Loucy (cell line): ENCODE measurements at regions not wholly inside any gene's neighbourhood (a gene's known extent, or its start where the extent isn't known, plus 50 kb on each side); places are given as distances from the start of the nearest gene placed in this dataset.

Experiments
- H2AFZ ChIP-seq: fragments of 200-600 bp; sonication (generic); 2 replicates; pipeline ENCODE4 v1.6.0; 2016; ENCODE audit warnings: antibody characterized with exemption, mild to moderate bottlenecking, low read length, moderate library complexity
- H3F3A ChIP-seq: fragments of 200-600 bp; 2 replicates; pipeline ENCODE4 v1.6.0; 2016; ENCODE audit warnings: antibody characterized with exemption, low read depth, mild to moderate bottlenecking
- H3K27me3 ChIP-seq: fragments of 200-600 bp; sonication (generic); 2 replicates; pipeline ENCODE4 v1.6.1; 2014; ENCODE audit warnings: low read length, mild to moderate bottlenecking; ENCODE audit not compliant: insufficient read depth, poor library complexity, severe bottlenecking
- H3K36me3 ChIP-seq: fragments of 200-600 bp; sonication (generic); 2 replicates; pipeline ENCODE4 v1.6.1; 2016; ENCODE audit warnings: low read length; ENCODE audit not compliant: insufficient read depth
- H3K4me1 ChIP-seq: fragments of 200-600 bp; sonication (generic); 2 replicates; pipeline ENCODE4 v1.5.1; 2014; ENCODE audit warnings: low read length, mild to moderate bottlenecking; ENCODE audit not compliant: insufficient read depth, poor library complexity, severe bottlenecking
- H3K4me2 ChIP-seq: fragments of 200-600 bp; sonication (generic); 2 replicates; pipeline ENCODE4 v1.6.0; 2014; ENCODE audit warnings: antibody characterized with exemption, low read length, low read depth, mild to moderate bottlenecking; ENCODE audit not compliant: poor library complexity, severe bottlenecking
- H3K4me3 ChIP-seq: fragments of 200-600 bp; sonication (generic); 2 replicates; pipeline ENCODE4 v1.5.1; 2014; ENCODE audit warnings: low read length, mild to moderate bottlenecking, mixed read lengths; ENCODE audit not compliant: poor library complexity, severe bottlenecking
- H3K79me2 ChIP-seq: fragments of 200-600 bp; sonication (generic); 2 replicates; pipeline ENCODE4 v1.6.1; 2014; ENCODE audit warnings: low read length; ENCODE audit not compliant: insufficient read depth
- H3K9ac ChIP-seq: fragments of 200-600 bp; sonication (generic); 2 replicates; pipeline ENCODE4 v1.6.0; 2014; ENCODE audit warnings: mild to moderate bottlenecking, low read depth, low read length, moderate library complexity; ENCODE audit not compliant: poor library complexity, severe bottlenecking
- H3K9me2 ChIP-seq: fragments of 200-600 bp; sonication (generic); replicated peaks from 2 replicates; pipeline ENCODE4 v1.6.1; 2016; ENCODE audit warnings: low read depth, low read length, mixed read lengths
- H3K9me3 ChIP-seq: fragments of 200-600 bp; sonication (generic); 2 replicates; pipeline ENCODE4 v1.6.1; 2014; ENCODE audit warnings: mild to moderate bottlenecking, antibody characterized with exemption, low read length, low read depth; ENCODE audit not compliant: insufficient read depth
- H4K20me1 ChIP-seq: fragments of 200-600 bp; sonication (generic); 2 replicates; pipeline ENCODE4 v1.6.0; 2014; ENCODE audit warnings: antibody characterized with exemption, low read length, mild to moderate bottlenecking; ENCODE audit not compliant: insufficient read depth, poor library complexity, severe bottlenecking
- EZH2phosphoT487 ChIP-seq: fragments of 200-600 bp; IDR thresholded peaks from 2 replicates; pipeline ENCODE4 v1.6.1; 2018; ENCODE audit warnings: antibody characterized with exemption, mild to moderate bottlenecking, moderate library complexity, borderline replicate concordance
- TF ChIP-seq, protein P1 (sequence below): fragments of 200-600 bp; sonication (generic); conservative IDR thresholded peaks from 2 replicates; pipeline ENCODE4 v1.5.1; 2014; ENCODE audit warnings: mild to moderate bottlenecking, antibody characterized with exemption, low read length

- no peak overlapping the region for H3K9ac ChIP-seq
- no peaks in the 10 kb centered on the region for H3K27me3 ChIP-seq
- no peak overlapping the region for H3K4me3 ChIP-seq
- H3K9me2 ChIP-seq = no peaks in the 10 kb centered on the region
- H3K4me1 ChIP-seq = no peaks in the 10 kb centered on the region
- H3K36me3 ChIP-seq = no peaks in the 10 kb centered on the region
- H3K4me2 ChIP-seq = no peak overlapping the region
- no peak overlapping the region for H2AFZ ChIP-seq
- no peaks in the 10 kb centered on the region for H3K9me3 ChIP-seq
- H3K79me2 ChIP-seq = no peaks in the 10 kb centered on the region
- no peaks in the 10 kb centered on the region for H4K20me1 ChIP-seq
- H3F3A ChIP-seq = no peaks in the 10 kb centered on the region
- TF ChIP-seq, protein P1, sequence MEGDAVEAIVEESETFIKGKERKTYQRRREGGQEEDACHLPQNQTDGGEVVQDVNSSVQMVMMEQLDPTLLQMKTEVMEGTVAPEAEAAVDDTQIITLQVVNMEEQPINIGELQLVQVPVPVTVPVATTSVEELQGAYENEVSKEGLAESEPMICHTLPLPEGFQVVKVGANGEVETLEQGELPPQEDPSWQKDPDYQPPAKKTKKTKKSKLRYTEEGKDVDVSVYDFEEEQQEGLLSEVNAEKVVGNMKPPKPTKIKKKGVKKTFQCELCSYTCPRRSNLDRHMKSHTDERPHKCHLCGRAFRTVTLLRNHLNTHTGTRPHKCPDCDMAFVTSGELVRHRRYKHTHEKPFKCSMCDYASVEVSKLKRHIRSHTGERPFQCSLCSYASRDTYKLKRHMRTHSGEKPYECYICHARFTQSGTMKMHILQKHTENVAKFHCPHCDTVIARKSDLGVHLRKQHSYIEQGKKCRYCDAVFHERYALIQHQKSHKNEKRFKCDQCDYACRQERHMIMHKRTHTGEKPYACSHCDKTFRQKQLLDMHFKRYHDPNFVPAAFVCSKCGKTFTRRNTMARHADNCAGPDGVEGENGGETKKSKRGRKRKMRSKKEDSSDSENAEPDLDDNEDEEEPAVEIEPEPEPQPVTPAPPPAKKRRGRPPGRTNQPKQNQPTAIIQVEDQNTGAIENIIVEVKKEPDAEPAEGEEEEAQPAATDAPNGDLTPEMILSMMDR = peak; percentile 57
- TF ChIP-seq EZH2phosphoT487 = no peak
These were observed 602.8 kb downstream of the ALG10 start for GRCh38 chr12:34625116-34625515.

DNA sequence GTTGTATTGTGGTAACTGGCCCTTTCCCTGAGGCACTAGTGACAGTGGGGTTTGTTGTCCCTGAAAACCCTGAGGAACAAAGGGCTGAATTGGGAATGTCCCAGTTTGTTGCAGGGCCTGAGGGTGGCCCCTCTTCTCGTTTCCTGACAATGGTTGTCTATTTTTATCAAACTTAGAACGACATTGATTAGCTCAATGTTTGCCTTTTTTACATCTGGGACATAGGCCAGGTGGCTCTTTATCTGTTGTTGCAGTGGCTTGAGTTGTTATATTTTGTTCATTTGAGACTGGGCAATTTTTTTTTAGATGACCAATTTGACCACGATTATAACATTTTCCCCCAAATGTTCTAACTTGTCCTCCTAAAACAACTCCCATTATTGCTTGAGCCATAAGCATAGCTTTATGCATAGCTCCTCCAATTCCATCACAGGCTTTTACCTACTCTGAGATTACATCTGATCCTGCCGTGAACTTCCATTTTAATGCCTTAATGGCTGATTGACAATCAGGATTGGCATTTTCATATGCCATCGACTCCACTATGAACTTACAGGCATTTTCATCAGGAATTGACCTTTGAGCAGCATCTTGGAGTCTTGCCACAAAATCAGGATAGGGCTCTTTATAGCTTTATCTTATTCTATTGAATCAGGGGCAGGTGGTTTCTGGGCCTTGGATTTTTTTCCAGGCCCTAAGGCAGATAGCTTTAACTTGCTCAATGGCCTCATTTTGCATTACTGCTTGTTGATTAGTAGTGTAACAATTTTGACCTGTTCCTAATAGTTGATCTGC lies 604.3 kb downstream of the ALG10 start:
- H3K27me3 ChIP-seq = no peaks in the 10 kb centered on the region
- H3K4me2 ChIP-seq = no peak overlapping the region
- H3K9ac ChIP-seq = no peak overlapping the region
- no peaks in the 10 kb centered on the region for H3K36me3 ChIP-seq
- no peak overlapping the region for H3K4me3 ChIP-seq
- H3K9me3 ChIP-seq = no peaks in the 10 kb centered on the region
- H3K4me1 ChIP-seq = no peaks in the 10 kb centered on the region
- TF ChIP-seq, protein P1 = no peak
- no peak for TF ChIP-seq EZH2phosphoT487
- no peaks in the 10 kb centered on the region for H3K9me2 ChIP-seq
- H3K79me2 ChIP-seq = no peaks in the 10 kb centered on the region
- H3F3A ChIP-seq = no peaks in the 10 kb centered on the region
- H4K20me1 ChIP-seq = no peaks in the 10 kb centered on the region
- no peak overlapping the region for H2AFZ ChIP-seq
